ENCODE measurements at regions not wholly inside any gene's neighbourhood (a gene's known extent, or its start where the extent isn't known, plus 50 kb on each side); places are given as distances from the start of the nearest gene placed in this dataset.

DNA sequence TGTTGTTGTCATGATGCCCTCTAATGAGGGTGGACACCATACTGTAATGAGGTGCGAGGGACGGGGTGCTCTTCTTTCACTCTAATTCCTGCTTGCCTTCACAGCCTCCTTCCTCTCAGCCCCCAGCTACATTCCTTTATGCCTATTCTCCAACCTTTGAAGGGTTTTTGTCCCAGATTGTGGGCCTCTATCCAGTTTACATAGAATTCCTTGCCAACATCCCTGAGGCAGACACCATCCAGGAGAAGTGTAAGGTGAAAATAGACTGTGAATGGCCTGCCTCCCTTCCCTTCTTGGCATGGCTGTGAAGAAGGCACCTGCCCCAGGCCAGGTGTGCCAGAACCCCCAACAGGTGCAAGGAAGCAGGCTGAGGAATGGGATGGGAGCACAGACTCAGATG is 122.3 kb downstream of the CHST1 start:
- Histone ChIP-seq H2AK9ac (replicated peaks; ENCODE audit: low read depth, low read length, poor library complexity) (no peak overlapping the region), H3K9me3 (ENCODE audit: control insufficient read depth, insufficient read depth, low read length) (no peaks in the 10 kb centered on the region), H3K27me3 (ENCODE audit: control insufficient read depth, insufficient read depth, low read length) (no peaks in the 10 kb centered on the region), H2BK15ac (ENCODE audit: low read depth, low read length) (no peak overlapping the region), H4K20me1 (ENCODE audit: insufficient read depth, low read length) (no peaks in the 10 kb centered on the region), H4K91ac (ENCODE audit: insufficient read depth, low read depth, low read length) (no peak overlapping the region), H3K9me1 (ENCODE audit: insufficient read depth, low read length) (no peaks in the 10 kb centered on the region), H2AK5ac (ENCODE audit: low read depth, low read length) (no peak overlapping the region), H4K5ac (ENCODE audit: low read depth, low read length) (no peak overlapping the region), H3K23ac (ENCODE audit: low read depth, low read length) (no peak overlapping the region), H2AFZ (replicated peaks; ENCODE audit: low read length, poor library complexity) (no peak overlapping the region), H3K18ac (ENCODE audit: low read depth, low read length) (no peak overlapping the region), H2BK20ac (ENCODE audit: low read depth, low read length) (no peak overlapping the region), H3K14ac (replicated peaks; ENCODE audit: low read depth, low read length) (no peak overlapping the region), H3K4ac (ENCODE audit: low read depth, low read length) (no peak overlapping the region), H3K4me3 (ENCODE audit: insufficient read depth, low read depth, low read length) (no peak overlapping the region), H3K4me1 (ENCODE audit: control insufficient read depth, insufficient read depth, low read length) (no peaks in the 10 kb centered on the region), H3K9ac (ENCODE audit: low read depth, low read length) (no peak overlapping the region), H4K8ac (ENCODE audit: low read depth in 2 of 2, low read length in 2 of 2) (no peak overlapping the region), H3K79me1 (ENCODE audit: low read depth in 1 of 2, low read length in 2 of 2) (no peaks in the 10 kb centered on the region), H3K27ac (ENCODE audit: insufficient read depth, low read length) (no peak overlapping the region), H3K36me3 (ENCODE audit: control insufficient read depth, insufficient read depth, low read length) (no peaks in the 10 kb centered on the region), H3K56ac (ENCODE audit: extremely low read depth, insufficient read depth, low read length) (no peak overlapping the region), H3K4me2 (ENCODE audit: low read depth, low read length) (no peak overlapping the region), H2BK120ac (ENCODE audit: low read depth, low read length) (no peak overlapping the region), H2BK5ac (ENCODE audit: low read depth, low read length, poor library complexity, severe bottlenecking) (no peak overlapping the region)
- DNase-seq (no peak), ATAC-seq (ENCODE audit: low read depth) (no peak)
- dilution Hi-C loops (cut with HindIII; ENCODE audit: low sequenced_read_pairs, unreplicated experiment), result no loop called here
- in situ Hi-C loops (cut with MboI; ENCODE audit: low sequenced_read_pairs), result no loop called here
- no TSS peak for BruUV-seq (replicated peaks)
- CTCF ChIA-PET, result no interaction called here
- POLR2A ChIA-PET (ENCODE audit: unreplicated experiment), result no interaction called here
- WGBS, 2 experiments (ENCODE audit: extremely low coverage in 2 of 2, insufficient read length in 1 of 2), result no CpG with 5 or more reads among the region's 2 CpGs
- TF ChIP-seq RFX5 (IDR thresholded peaks at IDR 0.05; ENCODE audit: low read depth, low read length), result no peak
- no peak for TF ChIP-seq POLR2A (IDR thresholded peaks at IDR 0.05; ENCODE audit: low read depth, low read length)
- TF ChIP-seq SMC3 (IDR thresholded peaks at IDR 0.05; ENCODE audit: low read depth, low read length), result no peak
- intact Hi-C loops (cut with micrococcal nuclease), result no loop called here

Data from IMR-90 (cell line).